Stimulated activated CD8-positive, alpha-beta memory T cell treated with anti-CD3 and anti-CD28 coated beads, Interleukin-15, amount 100 ng/mL, for 48 hours (primary cell): ENCODE measurements at regions not wholly inside any gene's neighbourhood (a gene's known extent, or its start where the extent isn't known, plus 50 kb on each side); places are given as distances from the start of the nearest gene placed in this dataset.
"Not testable (repeated sequence)": the region's sequence is repeated elsewhere in the genome, so short reads cannot be mapped to it uniquely, and the experiment has no call there.

ENCODE experiments used
- DNase-seq, 2 donors: peaks; one replicate each; pipeline ENCODE4 v3.0.0-alpha.2; 2020; ENCODE audit warnings: low read depth in 2 of 2

GRCh38 chr7:67359900-67360299 lies 363.3 kb downstream of the TYW1 start:
- no peak for DNase-seq

- no peak for DNase-seq
Observed at GRCh38 chr7:67361150-67361549, 364.5 kb downstream of the TYW1 start.

GRCh38 chr7:67364441-67365017 lies 367.9 kb downstream of the TYW1 start:
- DNase-seq, result no peak

GRCh38 chr7:67371429-67372305 lies 375.0 kb downstream of the TYW1 start:
- peak; percentile 2 to 16 for DNase-seq

- not testable (repeated sequence) for DNase-seq
Observed at GRCh38 chr7:67373389-67373788, 376.8 kb downstream of the TYW1 start.

GRCh38 chr7:67375427-67375826 lies 378.8 kb downstream of the TYW1 start:
- DNase-seq, result no peak

GRCh38 chr7:67377939-67378862 lies 381.6 kb downstream of the TYW1 start:
- peak; percentile 21 to 30 for DNase-seq

GRCh38 chr7:67380326-67380725 lies 383.7 kb downstream of the TYW1 start:
- DNase-seq, result no peak

- DNase-seq, result no peak
Observed at GRCh38 chr7:67380858-67381257, 384.2 kb downstream of the TYW1 start.

GRCh38 chr7:67387851-67388250 lies 391.2 kb downstream of the TYW1 start:
- no peak for DNase-seq

- no peak for DNase-seq
Observed at GRCh38 chr7:67391168-67391567, 394.5 kb downstream of the TYW1 start.

- DNase-seq, result no peak
Observed at GRCh38 chr7:67392596-67393438, 396.2 kb downstream of the TYW1 start.

GRCh38 chr7:67393903-67394302 lies 397.3 kb downstream of the TYW1 start:
- DNase-seq, result no peak

GRCh38 chr7:67398916-67399315 lies 402.3 kb downstream of the TYW1 start:
- no peak for DNase-seq

- DNase-seq, result no peak
Observed at GRCh38 chr7:67401492-67401891, 404.9 kb downstream of the TYW1 start.

- DNase-seq, result no peak
Observed at GRCh38 chr7:67402280-67402679, 405.6 kb downstream of the TYW1 start.

GRCh38 chr7:67406976-67407375 lies 410.3 kb downstream of the TYW1 start:
- no peak for DNase-seq

- DNase-seq, result no peak
Observed at GRCh38 chr7:67407392-67408071, 410.9 kb downstream of the TYW1 start.

GRCh38 chr7:67408109-67408508 lies 411.5 kb downstream of the TYW1 start:
- DNase-seq, result no peak

- DNase-seq, result no peak
Observed at GRCh38 chr7:67413670-67414069, 417.0 kb downstream of the TYW1 start.

GRCh38 chr7:67414858-67415257 lies 418.2 kb downstream of the TYW1 start:
- DNase-seq, result no peak
